ENCODE measurements at regions not wholly inside any gene's neighbourhood (a gene's known extent, or its start where the extent isn't known, plus 50 kb on each side); places are given as distances from the start of the nearest gene placed in this dataset.

GRCh38 chr14:65210822-65211182 lies 108.5 kb upstream of the MAX start:
- no peak overlapping the region for H3K27ac ChIP-seq
- TF ChIP-seq CTCF (IDR thresholded peaks at IDR 0.05): no peak
- TF ChIP-seq POLR2AphosphoS5 (IDR thresholded peaks at IDR 0.05; ENCODE audit: insufficient read depth in 1 of 2, low read depth in 1 of 2): no peak
- TF ChIP-seq POLR2A (IDR thresholded peaks at IDR 0.05): no peak
- intact Hi-C loops (cut with DNase I): no loop called here

GRCh38 chr14:65211341-65211987 lies 109.1 kb upstream of the MAX start:
- no peaks in the 10 kb centered on the region for H3K36me3 ChIP-seq
- peaks cover 4% of the 10 kb centered on the region for H3K4me1 ChIP-seq
- no peak overlapping the region for H3K4me3 ChIP-seq
- TF ChIP-seq POLR2AphosphoS5 (IDR thresholded peaks at IDR 0.05; ENCODE audit: insufficient read depth in 1 of 2, low read depth in 1 of 2) (no peak), CTCF (IDR thresholded peaks at IDR 0.05) (no peak), POLR2A (IDR thresholded peaks at IDR 0.05) (no peak)
- no peak for DNase-seq (ENCODE audit: extremely low spot score in 2 of 2)
- H3K27ac ChIP-seq: no peak overlapping the region
- no peaks in the 10 kb centered on the region for H3K9me3 ChIP-seq
- intact Hi-C loops (cut with DNase I): no loop called here
- no peaks in the 10 kb centered on the region for H3K27me3 ChIP-seq

More at GRCh38 chr14:65210822-65211182, 108.5 kb upstream of the MAX start:
- peaks cover 4% of the 10 kb centered on the region for H3K4me1 ChIP-seq
- H3K4me3 ChIP-seq: no peak overlapping the region
- H3K27me3 ChIP-seq: no peaks in the 10 kb centered on the region
- H3K9me3 ChIP-seq: no peaks in the 10 kb centered on the region
- H3K36me3 ChIP-seq: no peaks in the 10 kb centered on the region
- DNase-seq (ENCODE audit: extremely low spot score in 2 of 2): no peak

GRCh38 chr14:65213316-65213715 lies 111.0 kb upstream of the MAX start:
- Histone ChIP-seq H3K4me1 (peaks cover 4% of the 10 kb centered on the region), H3K36me3 (no peaks in the 10 kb centered on the region), H3K27me3 (no peaks in the 10 kb centered on the region), H3K4me3 (no peak overlapping the region), H3K27ac (no peak overlapping the region), H3K9me3 (no peaks in the 10 kb centered on the region)
- no peak for DNase-seq (ENCODE audit: extremely low spot score in 2 of 2)
- intact Hi-C loops (cut with DNase I): no loop called here
- TF ChIP-seq CTCF (IDR thresholded peaks at IDR 0.05) (no peak), POLR2AphosphoS5 (IDR thresholded peaks at IDR 0.05; ENCODE audit: insufficient read depth in 1 of 2, low read depth in 1 of 2) (no peak), POLR2A (IDR thresholded peaks at IDR 0.05) (no peak)

- no peaks in the 10 kb centered on the region for H3K9me3 ChIP-seq
- no peak overlapping the region for H3K4me3 ChIP-seq
- H3K27ac ChIP-seq: no peak overlapping the region
- TF ChIP-seq CTCF (IDR thresholded peaks at IDR 0.05) (no peak), POLR2A (IDR thresholded peaks at IDR 0.05) (no peak), POLR2AphosphoS5 (IDR thresholded peaks at IDR 0.05; ENCODE audit: insufficient read depth in 1 of 2, low read depth in 1 of 2) (no peak)
- intact Hi-C loops (cut with DNase I): no loop called here
- H3K4me1 ChIP-seq: peaks cover 4% of the 10 kb centered on the region
- no peak for DNase-seq (ENCODE audit: extremely low spot score in 2 of 2)
- no peaks in the 10 kb centered on the region for H3K36me3 ChIP-seq
- no peaks in the 10 kb centered on the region for H3K27me3 ChIP-seq
These were observed 112.4 kb upstream of the MAX start for GRCh38 chr14:65214741-65215140.

GRCh38 chr14:65219353-65219752 lies 117.0 kb upstream of the MAX start:
- no peaks in the 10 kb centered on the region for H3K4me1 ChIP-seq
- H3K9me3 ChIP-seq: no peaks in the 10 kb centered on the region
- H3K27me3 ChIP-seq: no peaks in the 10 kb centered on the region
- no peak overlapping the region for H3K27ac ChIP-seq
- DNase-seq (ENCODE audit: extremely low spot score in 2 of 2): no peak
- intact Hi-C loops (cut with DNase I): no loop called here
- no peaks in the 10 kb centered on the region for H3K36me3 ChIP-seq
- H3K4me3 ChIP-seq: no peak overlapping the region
- no peak for TF ChIP-seq POLR2AphosphoS5 (IDR thresholded peaks at IDR 0.05; ENCODE audit: insufficient read depth in 1 of 2, low read depth in 1 of 2)
- no peak for TF ChIP-seq POLR2A (IDR thresholded peaks at IDR 0.05)
- TF ChIP-seq CTCF (IDR thresholded peaks at IDR 0.05): no peak
